Medulla oblongata (tissue), 1 donor: ENCODE measurements at regions not wholly inside any gene's neighbourhood (a gene's known extent, or its start where the extent isn't known, plus 50 kb on each side); places are given as distances from the start of the nearest gene placed in this dataset.
"Not testable (repeated sequence)": the region's sequence is repeated elsewhere in the genome, so short reads cannot be mapped to it uniquely, and the experiment has no call there.

Experiments used
- DNase-seq: peaks from one replicate; pipeline ENCODE4 v3.0.0-alpha.2; 2015; ENCODE audit errors: extremely low spot score

- DNase-seq, result no peak
Measured at GRCh38 chr6:5898102-5898501, 108.6 kb downstream of the NRN1 start.

DNA sequence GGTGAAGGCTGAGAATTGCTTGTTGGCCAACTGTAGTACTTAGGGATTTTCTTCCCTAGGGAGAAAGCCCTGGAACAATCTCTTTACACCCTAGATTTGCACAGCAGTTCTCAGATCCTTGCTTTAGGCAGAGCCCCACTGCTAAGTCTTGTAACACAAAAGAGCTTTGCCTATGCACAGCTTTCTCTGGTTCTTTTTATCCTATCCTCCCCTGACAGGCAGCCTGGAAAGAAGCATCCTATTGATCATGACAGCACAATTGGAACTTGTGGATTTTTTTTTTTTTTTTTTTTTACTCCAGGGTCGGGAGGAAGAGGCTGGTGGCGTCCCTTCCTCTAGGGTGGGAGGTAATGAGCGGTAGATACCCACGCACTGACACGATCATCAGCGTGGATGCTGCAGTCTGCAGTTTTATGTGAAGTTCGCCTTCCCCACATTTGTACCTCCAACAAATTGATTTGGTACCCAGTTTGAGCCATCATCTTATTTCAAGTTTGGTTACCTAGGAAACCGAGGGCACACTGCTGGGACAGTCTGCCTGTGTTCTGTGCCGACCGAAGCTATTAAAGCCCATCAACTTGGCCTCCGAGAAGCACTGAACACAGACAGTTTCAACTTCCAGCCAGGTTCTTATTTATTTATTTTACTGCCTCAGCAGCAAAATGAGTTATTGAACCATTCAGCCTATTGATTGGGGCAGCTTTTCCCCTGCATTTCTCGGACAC lies 110.1 kb downstream of the NRN1 start:
- DNase-seq, result no peak

GRCh38 chr6:5894357-5894756 lies 112.4 kb downstream of the NRN1 start:
- DNase-seq, result no peak

DNA sequence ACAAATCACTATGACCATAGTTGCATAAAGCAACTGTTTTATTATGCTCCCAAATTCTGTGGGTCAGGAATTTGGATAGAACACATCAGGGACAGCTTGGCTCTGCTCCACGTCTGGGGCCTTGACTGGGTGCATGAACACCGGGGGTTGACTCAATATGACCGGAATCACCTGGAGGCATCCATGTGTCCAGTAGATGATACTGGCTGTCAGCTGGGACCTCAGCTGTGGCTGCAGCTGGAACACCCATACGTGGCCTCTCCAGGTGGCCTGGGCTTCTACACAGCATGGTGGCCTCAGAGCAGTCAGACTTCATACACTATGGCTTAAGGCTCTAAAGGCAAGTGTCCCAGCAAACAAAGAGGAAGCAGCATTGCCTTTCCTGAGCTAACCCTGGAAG lies 113.4 kb downstream of the NRN1 start:
- no peak for DNase-seq

DNA sequence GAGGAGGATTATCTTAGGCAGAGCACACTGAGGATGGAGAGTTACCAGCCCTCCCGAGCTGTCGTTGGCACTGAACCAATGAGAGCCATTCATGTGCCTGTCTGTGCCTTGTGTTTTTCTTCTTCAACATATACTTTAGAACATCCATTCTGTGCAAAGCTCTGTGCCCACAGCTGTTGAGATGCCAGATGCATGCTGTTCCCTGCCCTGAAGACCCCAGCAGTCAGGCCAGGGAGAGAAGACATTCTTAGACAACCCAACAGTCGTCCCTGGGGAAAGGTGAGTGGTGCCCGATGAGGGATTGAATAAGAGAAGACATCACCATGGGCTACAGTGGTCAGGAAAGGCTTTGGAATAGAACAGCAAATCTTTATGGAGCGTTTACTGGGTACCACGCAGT lies 114.1 kb downstream of the NRN1 start:
- DNase-seq, result no peak

GRCh38 chr6:5878792-5879191 lies 127.9 kb downstream of the NRN1 start:
- no peak for DNase-seq

DNA sequence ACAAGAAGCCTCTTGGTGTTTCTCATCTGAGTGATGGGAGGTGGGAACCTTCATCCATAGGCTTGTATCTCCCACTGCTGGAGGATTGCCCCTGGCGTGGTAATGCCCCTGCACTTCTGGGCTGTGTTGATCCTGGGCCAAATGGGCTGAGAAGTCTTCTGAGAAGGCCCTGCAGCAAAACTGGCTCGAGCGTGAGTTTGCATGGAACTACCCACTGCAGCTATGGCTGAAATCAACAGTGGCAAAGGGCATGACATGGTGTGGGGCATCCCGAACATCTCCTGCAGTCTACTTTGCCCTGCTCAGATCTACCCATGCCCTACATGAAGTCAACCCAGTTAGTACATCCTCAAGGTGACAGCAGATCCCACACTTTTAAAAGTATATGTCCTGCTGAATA lies 130.6 kb downstream of the NRN1 start:
- no peak for DNase-seq

- DNase-seq, result not testable (repeated sequence)
Measured at GRCh38 chr6:5873976-5874375, 132.7 kb downstream of the NRN1 start.

DNA sequence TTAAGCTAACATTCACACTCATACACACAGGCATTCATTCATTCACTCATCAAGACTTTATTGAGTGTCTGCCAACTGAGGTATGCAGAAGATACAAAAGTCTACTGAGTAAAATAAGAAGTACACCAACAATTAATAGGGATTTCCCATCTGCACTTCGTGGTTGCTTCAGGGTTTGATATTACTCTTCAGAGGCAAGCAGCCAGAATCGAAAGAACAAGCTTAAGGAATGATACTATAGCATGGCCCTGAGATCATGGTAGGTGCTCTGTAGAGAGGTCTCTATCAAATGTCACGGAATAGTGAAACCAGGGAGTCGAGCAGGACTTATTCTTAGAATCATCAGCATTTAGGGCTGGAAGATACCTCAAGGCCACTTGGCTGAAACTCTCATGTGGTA lies 135.4 kb downstream of the NRN1 start:
- DNase-seq, result no peak

DNA sequence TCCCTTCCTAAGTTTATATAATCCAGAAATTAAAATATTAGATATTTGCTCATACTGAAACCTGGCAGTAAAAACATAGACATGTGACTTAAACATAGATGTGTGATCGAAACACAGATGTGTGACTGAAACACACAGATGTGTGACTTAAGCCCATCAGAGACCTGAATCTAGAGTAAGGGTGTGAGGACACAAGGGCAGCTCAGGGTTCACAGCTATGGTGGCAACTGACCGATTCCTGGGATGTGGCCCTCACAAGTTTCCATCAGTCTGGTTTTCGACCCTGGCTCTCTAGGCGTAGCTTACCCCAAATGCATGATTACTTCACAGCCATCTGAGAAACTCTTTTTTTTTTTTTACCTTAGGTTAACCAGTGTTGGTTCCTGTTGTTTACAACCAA lies 137.0 kb downstream of the NRN1 start:
- no peak for DNase-seq

DNA sequence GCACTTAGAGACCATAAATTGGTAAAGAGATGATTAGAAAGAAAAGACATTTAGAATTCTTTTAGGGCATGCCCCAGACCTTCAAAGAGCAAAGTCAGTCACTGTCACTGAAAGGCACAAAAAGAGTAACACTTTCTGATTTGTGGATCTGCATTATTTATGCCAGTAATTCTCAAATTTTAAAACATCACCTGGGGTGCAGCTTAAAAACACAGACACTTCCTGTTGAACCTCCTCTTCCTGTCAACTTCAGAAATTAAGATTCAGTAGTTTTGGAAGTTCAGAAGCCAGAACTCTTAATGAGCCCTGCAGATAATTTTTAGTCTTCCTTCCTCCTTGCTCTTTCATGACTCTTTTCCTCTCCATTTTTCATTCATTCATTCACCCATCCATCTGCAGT lies 137.5 kb downstream of the NRN1 start:
- no peak for DNase-seq

DNA sequence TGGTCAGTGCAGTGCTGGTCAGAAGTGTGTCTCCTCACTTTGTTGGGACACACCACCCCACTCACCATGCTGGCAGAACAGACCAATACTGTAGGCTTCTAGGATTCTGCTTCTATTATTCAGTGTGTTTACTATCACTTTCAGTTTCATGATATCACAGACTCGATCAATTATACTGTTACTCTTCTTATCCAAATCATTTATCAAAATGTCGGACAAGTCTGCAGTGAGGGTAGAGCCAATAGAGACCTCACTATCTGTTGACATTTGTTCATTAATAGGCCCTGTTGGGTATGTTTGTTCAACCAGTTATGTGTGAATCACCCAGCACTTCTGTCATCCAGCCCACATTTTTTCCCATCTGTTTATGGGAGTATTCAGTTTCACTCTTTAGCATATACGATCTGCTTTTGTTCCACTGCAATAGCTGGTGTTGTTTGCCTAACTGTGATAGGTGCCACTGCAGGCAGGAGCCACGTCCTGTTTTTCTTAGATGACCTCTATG lies 140.1 kb downstream of the NRN1 start:
- DNase-seq, result no peak

- no peak for DNase-seq
Measured at GRCh38 chr6:5865506-5866031, 141.2 kb downstream of the NRN1 start.

- DNase-seq, result no peak
Measured at GRCh38 chr6:5860849-5861248, 145.9 kb downstream of the NRN1 start.

DNA sequence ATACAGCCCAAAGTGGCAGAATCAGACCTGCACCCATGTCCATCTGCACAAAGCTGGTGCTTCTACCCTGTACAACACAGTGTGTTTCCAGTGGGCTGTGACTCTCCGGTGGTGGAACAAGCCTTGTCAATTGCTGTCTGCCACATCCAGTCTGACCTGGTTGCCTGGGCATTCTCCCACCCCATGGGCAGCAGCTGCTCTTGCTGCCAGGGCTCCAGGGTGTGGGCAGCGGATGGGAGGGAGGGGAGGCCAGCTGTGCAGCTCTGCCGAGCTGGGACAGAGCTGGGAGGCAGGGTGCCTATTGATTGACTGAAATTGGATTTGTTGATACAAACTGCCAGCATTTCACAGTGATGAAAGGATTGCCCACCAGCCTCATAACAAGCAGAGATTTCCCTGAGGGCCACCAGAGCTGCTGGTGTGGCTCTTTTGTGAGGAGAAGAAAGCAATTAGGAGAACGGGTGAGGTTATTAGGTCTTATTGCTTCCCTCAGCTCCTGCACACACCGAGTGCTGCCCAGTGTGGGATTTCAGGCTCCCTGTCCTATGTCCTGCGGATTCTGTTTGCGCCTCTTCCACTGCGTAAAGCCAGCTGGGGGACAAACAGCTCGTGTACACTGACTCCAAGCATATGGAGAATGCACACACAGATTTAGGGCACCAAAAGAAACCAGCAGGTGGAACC lies 150.8 kb downstream of the NRN1 start:
- DNase-seq, result no peak

DNA sequence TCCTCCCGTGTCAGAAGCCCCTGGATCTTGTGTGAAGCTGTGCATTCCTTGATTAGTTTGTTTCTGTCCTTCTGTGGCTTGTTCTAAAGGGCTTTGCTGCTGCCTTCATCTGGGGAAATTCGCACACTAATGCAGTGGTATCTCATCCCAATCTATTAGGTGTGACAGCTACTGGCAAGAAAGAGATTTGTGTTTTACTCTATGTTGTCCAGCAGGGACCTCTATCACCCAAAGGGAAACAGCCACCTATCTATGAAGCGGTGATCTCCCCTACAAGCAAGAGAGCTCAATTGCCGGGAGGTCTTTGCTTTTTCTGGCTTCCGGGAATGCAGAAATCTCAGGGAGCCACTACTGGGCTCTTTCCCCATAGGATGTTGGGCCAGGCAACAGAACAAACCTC lies 151.8 kb downstream of the NRN1 start:
- no peak for DNase-seq

- DNase-seq, result peak; percentile 72
Measured at GRCh38 chr6:5851261-5851757, 155.4 kb downstream of the NRN1 start.

GRCh38 chr6:5850848-5851255 lies 155.9 kb downstream of the NRN1 start:
- no peak for DNase-seq

DNA sequence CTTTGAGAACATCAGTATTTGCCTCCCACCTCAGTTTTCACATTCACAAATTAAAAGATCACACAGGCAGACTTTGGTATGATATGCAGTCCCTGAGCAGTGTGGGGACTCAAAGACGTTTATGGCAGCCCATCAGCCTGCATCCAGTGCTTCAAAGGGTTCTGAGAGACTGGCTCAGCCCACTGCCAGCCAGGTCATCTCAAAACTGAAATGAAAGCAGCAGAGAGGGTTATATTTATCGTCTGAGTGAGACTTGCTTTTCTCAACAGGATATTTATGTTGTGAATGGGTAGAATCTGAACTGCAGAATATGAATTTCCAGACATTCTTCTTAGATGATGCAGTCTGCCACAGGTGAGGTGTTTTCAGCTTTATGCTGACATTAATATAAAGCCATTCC lies 159.8 kb downstream of the NRN1 start:
- no peak for DNase-seq

DNA sequence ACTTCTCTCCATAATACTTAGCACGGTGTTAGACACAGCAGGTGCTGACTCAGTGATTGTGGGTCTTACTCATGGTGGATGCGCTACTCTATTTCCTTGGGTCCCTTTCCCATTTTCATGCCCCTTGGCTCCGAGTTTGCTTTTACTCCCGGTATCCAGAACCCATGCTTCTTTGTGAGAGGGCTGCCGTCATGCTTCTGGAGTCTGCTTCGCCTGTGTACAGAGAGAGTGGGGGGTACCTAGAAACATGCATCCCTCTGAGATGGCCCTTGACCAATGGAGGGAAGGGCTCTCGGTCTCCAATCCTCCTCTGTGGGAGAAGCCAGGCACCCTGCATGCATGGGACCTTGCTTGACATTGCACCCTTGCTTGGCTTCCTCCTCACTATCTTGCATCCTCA lies 160.4 kb downstream of the NRN1 start:
- DNase-seq, result no peak

DNA sequence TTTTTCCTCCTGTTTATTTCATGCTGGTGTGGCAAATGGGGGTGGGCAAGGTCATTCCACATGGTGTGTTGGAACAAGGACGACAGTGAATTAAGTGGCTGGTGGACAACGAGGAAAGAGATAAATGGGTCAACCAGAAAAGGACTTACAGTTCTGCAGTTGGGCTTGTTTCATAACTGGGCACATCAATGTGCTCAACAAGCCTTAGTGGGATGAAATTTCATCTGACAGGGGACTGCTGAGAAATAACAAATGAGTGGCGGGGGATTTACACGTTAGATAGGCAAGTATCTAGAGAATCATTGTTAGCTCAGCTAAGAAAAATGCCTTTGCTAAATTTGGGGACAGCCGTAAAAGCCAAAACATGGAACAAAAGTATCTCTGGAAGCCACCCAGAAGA lies 163.6 kb downstream of the NRN1 start:
- DNase-seq, result no peak

- no peak for DNase-seq
Measured at GRCh38 chr6:5840734-5841390, 165.9 kb downstream of the NRN1 start.
